ENCODE measurements at regions not wholly inside any gene's neighbourhood (a gene's known extent, or its start where the extent isn't known, plus 50 kb on each side); places are given as distances from the start of the nearest gene placed in this dataset.
A peak's percentile ranks its signal among the peaks of the same experiment; 100 is the strongest.
"Not testable (repeated sequence)": the region's sequence is repeated elsewhere in the genome, so short reads cannot be mapped to it uniquely, and the experiment has no call there.

DNA sequence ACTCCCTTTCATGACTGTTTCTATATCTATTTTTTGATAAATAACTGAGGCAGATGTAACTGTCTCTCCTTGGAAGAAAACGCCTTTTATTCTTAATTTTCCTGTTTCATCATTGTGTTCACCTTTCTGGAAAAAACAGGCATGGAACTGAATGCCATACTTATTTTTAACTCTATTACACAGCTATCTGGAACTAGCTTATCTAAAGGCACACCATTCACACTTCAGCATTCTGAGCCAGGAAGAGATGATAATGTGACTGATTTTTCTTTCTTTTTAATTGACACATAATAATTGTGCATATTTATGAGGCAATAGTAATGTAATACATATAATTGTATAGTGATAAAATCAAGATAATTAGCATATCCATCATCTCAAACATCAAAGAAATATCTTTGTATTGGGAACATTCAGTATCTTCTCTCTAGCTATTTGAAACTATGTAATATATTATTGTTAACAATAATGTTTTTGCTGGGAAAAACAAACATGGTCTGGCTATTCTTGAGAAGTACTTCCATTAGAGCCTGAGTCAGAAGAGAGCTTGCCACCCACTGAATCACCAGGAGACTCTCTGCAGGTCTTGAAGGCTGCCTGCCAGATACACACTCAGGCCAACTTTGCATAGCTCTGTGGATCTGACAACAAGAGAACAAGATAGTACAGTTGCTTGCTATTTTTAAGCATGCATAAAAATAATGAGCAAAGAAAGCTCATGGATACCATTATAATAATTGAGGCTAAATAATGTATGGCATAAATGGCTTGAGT lies 501.0 kb upstream of the EDIL3 start:
- no peak for DNase-seq

DNA sequence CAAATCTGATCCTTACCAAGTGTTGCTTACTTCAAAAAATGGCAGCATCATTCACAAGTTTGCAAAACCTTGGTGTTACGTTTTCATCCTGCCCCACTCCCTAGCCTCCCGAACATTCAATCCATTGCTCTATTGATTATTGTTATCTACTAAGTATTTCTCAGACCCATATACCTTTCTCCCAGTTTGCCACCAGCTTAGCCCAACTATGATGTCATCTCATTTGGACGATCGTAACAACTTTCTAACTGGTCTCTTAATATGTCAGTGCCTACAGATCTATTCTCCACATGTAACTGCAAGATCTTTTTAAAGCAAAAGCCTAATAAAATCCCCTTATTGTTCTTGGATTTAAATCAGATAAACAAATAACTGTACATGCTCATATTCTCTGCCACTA lies 497.1 kb upstream of the EDIL3 start:
- no peak for DNase-seq

DNA sequence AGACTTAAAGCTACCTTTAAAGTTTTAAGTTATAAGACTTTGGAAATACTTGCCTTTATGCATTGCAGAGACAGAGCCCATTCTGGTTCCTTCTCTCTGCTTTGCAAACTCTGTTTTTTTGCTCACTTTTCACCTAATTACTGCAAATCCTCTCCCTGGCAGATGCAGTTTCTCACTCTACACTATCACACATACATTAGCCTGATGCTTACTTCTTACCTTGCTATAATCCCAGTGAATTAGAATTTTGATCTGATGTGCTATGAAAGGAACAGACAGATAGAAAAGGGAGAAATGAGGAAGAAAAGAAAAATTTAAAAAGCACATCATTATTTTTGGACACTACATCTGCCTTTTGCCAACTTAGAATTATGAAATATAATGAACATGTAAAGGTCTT lies 489.5 kb upstream of the EDIL3 start:
- DNase-seq: no peak

DNA sequence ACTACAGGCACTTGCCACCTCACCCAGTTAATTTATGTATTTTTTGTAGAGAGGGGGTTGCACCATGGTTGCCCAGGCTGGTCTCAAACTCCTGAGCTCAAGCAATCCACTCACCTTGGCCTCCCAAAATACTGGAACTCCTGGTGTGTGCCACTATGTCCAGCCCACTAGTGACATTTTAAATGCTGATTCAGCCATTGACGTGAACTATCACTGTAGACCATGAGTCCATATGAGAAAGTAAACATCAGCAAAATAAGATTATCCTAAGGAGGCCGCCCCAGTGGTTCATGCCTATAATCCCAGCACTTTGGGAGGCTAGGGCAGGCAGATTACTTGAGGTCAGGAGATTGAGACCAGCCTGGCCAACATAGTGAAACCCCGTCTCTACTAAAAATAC lies 488.1 kb upstream of the EDIL3 start:
- DNase-seq: no peak

DNA sequence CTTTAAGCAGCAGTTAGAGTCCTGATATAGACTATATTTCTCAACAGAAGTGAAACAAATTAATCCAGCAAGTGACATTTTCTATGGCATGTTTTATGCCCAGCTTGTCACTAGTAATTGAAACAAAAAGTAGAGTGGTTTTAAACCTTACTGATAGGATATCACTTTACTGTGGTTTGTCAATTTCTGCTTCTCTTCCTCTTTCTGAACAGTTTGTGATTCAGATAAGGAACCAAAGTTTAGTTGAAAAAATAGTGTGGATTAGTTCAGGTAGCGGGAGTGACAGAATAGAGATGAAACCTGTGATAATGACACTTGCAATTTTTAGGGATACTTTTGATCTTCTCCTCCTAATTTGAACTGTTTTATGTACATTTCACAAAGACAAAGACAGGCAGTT lies 485.7 kb upstream of the EDIL3 start:
- DNase-seq: peak; percentile 86 to 88

DNA sequence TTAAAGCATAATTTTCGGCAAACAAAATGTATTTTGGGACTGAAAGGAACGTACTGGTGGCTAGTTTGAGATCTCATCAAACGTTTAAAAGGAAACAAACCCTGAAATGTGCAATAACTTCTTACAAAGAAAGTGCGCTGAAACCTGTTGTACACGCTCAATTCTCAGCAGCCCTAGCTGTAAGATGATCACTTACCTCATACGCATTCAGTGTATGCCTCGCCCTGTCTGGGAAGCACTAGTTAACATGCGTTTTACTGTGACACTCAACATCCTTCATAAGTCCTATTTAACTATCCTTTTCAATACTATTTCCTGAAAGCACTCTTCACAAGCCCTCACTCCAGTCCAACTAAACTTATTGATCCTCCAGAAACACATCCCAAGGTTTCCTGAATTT lies 485.0 kb upstream of the EDIL3 start:
- DNase-seq: no peak

DNA sequence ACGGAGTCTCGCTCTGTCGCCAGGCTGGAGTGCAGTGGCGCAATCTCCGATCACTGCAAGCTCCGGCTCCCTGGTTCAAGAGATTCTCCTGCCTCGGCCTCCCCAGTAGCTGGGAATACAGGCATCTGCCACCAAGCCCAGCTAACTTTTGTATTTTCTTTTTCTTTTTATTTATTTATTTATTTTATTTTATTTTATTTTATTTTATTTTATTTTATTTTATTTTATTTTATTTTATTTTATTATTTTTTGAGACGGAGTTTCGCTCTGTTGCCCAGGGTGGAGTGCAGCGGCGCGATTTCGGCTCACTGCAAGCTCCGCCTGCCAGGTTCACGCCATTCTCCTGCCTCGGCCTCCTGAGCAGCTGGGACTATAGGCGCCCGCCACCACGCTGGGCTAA lies 479.3 kb upstream of the EDIL3 start:
- not testable (repeated sequence) for DNase-seq

DNA sequence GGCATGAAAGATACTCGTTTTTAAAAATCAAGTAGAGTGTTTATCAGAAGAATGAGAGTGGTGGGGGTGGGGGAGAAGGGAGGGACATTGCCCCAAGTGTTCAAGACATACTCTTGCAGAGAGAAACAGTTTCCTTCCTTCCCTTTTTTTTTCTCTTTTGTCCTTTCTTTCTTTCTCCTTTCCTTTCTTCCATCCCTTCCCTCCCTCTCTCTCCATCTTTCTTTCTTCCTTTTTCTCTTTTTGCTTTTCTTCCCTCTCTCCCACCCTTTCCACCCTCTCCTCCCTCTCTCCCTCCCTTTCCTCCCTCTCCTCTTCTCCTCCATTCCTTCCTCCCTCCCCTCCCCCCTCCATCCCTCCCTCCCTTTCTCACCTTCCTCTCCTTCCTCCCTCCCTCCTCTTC lies 478.3 kb upstream of the EDIL3 start:
- DNase-seq: no peak

DNA sequence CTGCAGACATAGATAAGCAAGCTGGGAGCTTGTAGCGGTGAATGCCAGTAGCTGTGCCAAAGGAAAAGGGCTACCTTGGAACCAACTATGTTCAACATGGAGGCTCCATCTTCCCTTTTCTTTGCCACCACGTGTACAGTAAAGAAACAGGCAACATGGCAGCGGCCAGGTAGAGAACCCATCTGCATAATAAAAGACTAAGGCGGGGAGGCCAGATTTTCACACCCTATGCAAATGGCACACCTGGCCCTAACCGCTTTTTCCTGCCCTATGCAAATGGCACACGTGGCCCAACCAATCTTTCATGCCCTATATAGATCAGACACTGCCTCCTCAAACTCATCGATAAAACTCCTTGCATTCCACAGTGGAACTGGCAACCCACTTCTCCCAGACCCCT lies 477.5 kb upstream of the EDIL3 start:
- no peak for DNase-seq

DNA sequence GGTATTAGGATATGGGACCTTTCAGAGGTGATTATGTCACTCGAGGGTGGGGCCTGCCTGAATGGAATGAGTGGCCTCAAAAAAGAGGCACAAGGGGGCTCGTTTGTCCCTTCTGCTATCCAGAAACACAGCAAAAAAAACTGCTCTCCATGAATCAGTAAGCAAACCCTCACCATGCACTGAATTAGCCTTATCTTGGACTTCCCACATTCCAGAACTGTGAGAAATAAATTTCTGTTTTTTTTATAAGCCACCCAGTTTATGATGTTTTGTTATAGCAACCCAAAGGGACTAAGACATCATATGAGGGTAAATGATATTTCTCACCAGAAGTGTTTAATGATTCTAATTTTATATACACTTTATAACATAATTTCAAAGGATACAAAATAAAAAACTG lies 476.6 kb upstream of the EDIL3 start:
- no peak for DNase-seq

DNA sequence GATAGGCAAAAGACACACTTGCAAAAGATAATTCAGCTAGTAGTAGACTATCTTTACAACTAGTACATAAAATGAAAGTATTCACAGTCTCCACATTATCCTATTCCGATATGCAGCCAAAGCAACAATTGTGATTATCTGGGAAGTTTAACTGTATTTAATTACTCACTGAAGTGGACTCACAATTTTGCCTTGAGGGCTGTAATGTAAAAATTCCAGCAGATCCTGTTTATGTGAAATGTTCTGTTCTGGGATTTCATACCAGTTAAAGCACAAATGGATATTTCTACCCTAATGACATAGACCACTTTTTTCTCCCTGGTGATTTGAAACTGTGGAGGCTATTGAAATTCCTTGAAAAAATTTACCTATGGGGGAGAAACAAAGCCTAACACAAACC lies 474.4 kb upstream of the EDIL3 start:
- no peak for DNase-seq

DNA sequence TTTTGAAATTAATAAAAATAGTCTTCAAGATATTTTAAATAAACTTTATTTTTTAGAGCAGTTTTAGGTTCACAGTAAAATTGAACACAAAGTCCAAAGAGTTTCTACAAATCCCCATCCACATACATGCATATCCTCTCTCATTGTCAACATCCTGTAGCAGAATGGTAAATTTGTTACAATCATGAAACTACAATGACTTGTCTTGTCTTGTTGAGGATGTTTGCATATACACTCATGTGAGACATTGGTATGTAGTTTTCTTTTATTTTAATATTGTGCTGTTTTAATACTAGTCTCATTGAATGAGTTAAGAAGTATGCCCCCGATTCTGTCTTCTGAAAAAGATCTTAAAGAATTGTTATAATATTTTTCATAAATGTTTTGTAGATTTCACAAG lies 447.0 kb upstream of the EDIL3 start:
- DNase-seq: no peak

DNA sequence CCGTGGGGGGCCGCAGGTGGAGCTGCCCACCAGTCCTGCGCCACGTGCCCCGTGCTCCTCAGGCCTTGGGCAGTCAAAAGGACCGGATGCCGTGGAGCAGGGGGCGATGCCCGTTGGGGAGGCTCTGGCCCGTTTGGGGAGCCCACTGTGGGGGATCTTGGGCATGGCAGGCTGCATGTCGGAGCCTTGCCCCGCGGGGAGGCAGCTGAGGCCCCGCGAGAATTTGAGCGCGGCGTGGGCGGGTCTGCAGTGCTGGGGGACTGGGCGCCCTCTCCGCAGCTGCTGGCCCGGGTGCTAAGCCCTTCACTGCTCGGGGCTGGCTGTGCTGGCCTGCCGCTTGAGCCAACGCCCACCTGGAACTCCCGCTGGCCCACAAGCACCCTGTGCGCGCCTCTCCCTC lies 445.6 kb upstream of the EDIL3 start:
- no peak for DNase-seq

DNA sequence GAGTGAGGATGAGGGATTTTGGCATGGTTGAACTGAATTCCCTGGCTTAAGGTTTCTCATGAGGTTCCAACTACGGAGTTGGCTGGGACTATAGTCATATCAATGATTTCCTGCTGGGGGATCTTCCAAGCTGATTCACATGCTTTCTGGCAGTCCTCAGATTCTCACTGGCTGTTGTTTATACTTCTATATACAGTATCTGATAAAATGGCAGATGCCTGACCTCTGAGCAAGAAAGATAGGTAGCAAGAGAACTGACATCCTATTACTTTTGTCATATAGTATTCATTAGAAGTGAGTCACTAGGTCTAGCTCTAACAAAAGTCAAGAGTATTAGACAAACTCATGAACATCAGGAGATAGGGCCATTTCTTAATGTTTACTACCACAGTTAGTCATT lies 440.9 kb upstream of the EDIL3 start:
- no peak for DNase-seq

DNA sequence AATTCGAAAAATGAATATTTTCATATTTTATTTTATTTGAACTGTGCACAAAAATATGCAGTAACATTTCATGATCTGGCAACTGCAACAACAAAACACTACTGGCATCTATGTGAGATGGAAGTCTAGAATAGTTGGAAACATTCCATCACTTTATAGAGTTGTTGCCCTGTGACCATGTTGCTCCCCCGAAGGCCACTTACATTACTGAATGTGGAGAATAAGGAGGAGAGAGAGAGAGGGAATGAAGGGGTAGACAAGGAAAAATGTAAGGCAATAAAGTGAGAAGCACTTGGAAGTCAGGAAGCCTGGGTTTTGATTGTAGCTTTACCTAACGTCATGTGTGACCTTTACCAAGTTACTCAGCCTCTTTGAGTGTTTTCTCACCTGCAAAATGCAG lies 437.2 kb upstream of the EDIL3 start:
- no peak for DNase-seq

DNA sequence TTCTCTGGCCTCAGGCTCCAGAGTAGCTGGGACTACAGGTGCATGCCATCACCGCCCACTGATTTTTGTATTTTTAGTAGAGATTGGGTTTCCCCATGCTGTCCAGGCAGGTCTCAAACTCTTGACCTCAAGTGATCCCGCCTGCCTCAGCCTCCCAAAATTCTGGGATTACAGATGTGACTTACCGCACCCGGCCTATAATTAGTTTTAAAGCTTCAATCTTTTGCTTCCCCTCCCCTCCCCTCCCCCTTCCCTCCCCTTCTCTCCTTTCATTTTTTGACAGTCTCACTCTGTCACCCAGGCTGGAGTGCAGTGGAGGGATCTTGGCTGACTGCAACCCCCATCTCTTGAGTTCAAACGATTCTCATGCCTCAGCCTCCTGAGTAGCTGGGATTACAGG lies 433.3 kb upstream of the EDIL3 start:
- DNase-seq: no peak

DNA sequence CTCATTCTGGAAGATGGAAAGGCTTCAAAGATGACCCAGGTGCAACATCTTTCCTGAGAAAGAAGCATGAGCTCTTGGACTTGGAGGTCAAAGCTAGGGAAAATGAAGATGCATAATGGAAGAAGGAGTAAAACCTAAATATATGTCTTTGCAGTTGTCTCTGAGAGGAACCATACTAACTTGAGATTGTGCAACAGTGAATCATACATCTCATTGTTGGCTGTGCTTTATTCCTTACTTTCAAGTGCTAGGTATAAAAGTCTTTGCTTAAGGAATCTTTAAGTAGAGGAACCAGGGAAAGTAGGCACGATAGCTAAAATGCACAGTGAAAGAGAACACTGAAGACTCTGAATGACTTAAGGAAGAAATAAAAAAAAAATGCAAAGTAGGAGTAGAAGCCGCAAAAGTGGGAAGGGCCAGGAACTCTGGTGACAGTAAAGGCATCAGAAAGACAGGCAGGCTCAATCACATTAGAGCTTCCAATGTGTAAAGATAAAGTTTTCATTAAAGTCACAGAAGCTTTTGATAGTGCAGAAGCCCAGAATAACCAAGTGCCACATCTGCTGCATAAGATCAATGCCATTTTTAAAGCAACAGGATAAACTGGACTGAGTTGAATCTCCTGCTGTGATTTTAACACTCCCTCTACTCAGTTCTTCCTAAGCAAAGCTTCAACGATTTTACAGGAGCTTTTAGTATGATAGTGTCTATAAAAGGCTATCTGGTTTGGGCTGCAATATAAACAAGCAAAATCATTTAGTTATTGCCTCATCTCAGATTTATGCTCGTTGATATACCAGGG lies 432.3 kb upstream of the EDIL3 start:
- no peak for DNase-seq

DNA sequence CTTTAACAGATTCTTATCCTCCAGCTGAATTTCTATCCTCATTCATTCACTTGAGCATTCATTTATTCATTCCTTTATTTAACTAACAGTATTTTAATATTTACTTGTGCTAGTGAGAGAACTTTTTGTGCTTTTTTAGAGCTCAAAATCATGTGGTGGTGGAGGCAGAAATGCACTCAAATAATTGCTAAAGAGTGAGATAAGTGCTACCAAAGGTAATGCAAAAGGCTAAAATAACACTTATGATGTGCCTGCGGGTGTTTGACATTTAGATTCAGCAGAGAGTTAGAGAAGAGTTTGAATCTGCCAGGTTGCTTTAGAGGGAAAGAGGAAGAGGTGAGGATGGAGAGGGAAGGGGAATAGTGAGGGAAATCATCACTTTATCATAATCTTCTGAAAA lies 431.5 kb upstream of the EDIL3 start:
- DNase-seq: no peak

DNA sequence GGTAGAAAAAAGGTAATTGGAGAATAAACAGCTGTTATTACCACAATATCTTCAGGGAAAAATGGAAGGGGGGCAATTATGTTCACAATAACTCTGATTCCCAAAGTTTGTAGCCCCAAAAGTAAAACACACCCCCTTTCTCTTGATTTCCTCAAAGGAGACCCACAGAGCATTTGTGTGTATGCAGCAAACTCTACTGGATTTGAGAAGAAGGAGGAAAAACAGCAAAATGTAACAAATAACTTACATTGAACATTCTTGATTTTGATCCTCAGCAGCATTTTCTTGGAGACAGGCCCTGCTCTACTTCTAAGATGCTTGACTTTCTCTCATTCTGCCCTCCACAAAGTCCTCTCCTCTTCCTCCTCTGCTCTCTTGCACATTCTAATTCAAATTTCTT lies 420.8 kb upstream of the EDIL3 start:
- no peak for DNase-seq

DNA sequence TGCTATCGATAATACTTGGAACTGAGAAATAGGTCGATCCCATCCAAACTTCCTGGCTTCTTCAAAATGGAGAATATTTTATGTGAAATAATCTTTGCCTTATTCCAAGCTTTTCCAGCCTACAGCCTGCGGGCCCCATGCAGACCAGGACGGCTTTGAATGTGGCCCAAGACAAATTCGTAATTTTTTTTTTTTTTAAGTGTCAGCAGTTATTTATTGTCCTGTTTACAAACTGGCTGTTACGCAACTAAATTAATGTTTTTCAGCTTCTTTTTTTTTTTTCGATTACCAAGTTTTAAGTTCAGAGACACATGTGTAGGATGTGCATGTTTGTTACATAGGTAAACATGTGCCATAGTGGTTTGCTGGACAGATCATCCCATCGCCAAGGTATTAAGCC lies 411.7 kb upstream of the EDIL3 start:
- no peak for DNase-seq

DNA sequence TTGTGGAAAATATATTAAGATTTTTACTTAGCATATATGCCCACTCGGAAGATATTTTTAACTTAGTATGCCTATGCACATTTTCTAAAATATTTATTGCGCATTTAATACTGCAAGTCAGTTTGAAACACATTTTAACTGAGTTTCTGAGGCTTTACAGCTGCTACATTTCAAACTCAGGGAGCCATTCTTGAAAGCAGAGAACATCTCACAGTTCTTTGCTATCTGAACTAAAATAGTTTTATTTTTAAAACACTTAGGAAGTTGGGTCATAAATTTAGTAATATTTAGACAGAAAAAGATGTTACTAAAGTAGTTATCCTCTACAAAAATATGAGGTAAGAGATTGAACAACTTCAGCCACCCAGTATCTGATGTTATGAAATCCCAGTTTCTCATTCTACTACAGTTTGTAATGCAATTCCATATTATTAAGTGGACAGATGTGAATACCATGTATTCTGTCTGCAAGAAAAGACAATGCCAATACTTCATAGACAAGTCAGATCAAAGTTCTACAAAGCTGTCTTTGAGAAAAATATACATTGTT lies 409.9 kb upstream of the EDIL3 start:
- no peak for DNase-seq

DNA sequence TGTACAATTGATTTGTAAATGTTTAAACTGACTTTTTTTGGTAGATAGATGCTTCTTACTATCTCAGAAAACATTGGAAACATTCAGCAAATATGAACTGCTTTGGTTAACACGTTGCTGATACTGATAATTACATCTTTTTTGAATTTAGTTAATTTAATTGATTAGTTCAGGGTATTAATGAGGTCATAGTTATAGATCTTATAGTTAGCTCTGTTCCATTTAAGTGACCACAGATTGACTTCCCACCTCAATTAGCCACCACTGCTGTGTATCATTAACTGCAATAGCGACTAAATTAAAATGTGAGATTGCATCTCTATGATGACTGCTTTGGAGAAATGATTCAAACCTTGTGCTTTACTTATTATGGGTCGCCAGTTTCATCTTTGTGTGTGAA lies 407.1 kb upstream of the EDIL3 start:
- no peak for DNase-seq

DNA sequence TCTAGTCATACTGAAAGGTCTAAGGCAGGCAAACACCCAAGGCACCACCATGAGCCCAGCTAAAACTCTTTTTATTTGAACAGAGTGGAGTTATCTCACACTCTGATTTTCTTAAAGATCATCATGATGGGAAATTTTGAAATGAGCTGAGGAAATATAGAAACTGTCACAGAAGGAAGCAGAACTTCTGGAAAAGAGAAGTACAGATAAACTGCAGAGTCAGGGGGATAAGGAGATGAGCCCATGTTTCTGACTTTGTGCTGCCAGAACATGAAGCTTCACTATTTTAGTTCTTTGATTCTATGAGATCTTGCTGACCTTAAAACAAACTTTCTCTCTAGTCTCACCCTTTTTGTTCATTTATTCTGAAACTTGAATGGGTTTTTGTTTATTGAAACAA lies 406.5 kb upstream of the EDIL3 start:
- DNase-seq: peak; percentile 7 to 13

DNA sequence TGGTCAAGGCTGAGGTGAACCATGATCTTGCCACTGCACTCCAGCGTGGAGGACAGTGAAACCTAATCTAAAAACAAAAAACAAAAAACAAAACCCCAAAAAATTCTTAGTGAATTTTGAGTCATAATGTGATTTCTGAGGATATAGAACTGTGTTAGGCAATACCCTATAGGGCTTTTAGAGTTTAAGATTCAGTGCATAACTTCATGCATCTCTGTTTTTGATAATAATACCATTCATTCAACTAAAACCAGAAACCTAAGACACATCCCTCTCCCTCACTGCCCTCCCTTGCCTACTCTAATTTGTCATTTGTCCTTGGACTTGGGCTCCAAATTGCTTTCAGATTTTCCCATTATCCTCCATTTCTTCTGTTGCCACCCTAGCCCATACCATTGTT lies 405.7 kb upstream of the EDIL3 start:
- DNase-seq: no peak

All from Kasumi-1 (cell line).